ENCODE measurements at regions not wholly inside any gene's neighbourhood (a gene's known extent, or its start where the extent isn't known, plus 50 kb on each side); places are given as distances from the start of the nearest gene placed in this dataset.
"Not testable (repeated sequence)": the region's sequence is repeated elsewhere in the genome, so short reads cannot be mapped to it uniquely, and the experiment has no call there.

DNA sequence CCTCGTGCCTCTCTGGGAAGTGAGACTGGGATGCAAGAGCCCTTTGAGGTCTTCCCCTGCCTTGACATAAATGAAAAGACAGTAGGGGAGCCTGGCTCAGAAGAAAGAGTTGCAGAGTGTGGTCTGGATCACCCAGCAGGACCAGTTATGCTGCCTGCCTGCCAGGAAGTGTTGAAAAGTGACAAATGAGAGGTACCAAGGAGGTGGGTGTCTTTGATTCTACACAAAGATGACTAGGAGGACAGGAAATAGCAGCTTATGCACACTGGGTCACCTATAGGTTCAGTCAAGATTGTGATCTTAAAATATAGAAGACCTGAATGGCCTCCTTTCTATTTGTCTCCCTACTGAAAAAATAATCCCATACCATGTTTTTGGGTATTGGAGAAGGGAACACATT is 137.6 kb downstream of the BCL2L11 start:
- TF ChIP-seq, protein P1, sequence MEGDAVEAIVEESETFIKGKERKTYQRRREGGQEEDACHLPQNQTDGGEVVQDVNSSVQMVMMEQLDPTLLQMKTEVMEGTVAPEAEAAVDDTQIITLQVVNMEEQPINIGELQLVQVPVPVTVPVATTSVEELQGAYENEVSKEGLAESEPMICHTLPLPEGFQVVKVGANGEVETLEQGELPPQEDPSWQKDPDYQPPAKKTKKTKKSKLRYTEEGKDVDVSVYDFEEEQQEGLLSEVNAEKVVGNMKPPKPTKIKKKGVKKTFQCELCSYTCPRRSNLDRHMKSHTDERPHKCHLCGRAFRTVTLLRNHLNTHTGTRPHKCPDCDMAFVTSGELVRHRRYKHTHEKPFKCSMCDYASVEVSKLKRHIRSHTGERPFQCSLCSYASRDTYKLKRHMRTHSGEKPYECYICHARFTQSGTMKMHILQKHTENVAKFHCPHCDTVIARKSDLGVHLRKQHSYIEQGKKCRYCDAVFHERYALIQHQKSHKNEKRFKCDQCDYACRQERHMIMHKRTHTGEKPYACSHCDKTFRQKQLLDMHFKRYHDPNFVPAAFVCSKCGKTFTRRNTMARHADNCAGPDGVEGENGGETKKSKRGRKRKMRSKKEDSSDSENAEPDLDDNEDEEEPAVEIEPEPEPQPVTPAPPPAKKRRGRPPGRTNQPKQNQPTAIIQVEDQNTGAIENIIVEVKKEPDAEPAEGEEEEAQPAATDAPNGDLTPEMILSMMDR (IDR thresholded peaks at IDR 0.05) = not testable (repeated sequence)
- not testable (repeated sequence) for TF ChIP-seq POLR2AphosphoS5 (IDR thresholded peaks at IDR 0.05; ENCODE audit: low read depth, low read length)
- TF ChIP-seq, protein P2, sequence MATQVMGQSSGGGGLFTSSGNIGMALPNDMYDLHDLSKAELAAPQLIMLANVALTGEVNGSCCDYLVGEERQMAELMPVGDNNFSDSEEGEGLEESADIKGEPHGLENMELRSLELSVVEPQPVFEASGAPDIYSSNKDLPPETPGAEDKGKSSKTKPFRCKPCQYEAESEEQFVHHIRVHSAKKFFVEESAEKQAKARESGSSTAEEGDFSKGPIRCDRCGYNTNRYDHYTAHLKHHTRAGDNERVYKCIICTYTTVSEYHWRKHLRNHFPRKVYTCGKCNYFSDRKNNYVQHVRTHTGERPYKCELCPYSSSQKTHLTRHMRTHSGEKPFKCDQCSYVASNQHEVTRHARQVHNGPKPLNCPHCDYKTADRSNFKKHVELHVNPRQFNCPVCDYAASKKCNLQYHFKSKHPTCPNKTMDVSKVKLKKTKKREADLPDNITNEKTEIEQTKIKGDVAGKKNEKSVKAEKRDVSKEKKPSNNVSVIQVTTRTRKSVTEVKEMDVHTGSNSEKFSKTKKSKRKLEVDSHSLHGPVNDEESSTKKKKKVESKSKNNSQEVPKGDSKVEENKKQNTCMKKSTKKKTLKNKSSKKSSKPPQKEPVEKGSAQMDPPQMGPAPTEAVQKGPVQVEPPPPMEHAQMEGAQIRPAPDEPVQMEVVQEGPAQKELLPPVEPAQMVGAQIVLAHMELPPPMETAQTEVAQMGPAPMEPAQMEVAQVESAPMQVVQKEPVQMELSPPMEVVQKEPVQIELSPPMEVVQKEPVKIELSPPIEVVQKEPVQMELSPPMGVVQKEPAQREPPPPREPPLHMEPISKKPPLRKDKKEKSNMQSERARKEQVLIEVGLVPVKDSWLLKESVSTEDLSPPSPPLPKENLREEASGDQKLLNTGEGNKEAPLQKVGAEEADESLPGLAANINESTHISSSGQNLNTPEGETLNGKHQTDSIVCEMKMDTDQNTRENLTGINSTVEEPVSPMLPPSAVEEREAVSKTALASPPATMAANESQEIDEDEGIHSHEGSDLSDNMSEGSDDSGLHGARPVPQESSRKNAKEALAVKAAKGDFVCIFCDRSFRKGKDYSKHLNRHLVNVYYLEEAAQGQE (IDR thresholded peaks at IDR 0.05; ENCODE audit: insufficient read depth in 1 of 2, low read depth in 2 of 2, low read length in 1 of 2) = not testable (repeated sequence)
